VCaP (cell line): ENCODE measurements at regions not wholly inside any gene's neighbourhood (a gene's known extent, or its start where the extent isn't known, plus 50 kb on each side); places are given as distances from the start of the nearest gene placed in this dataset.
A peak's percentile ranks its signal among the peaks of the same experiment; 100 is the strongest.
"Not testable (repeated sequence)": the region's sequence is repeated elsewhere in the genome, so short reads cannot be mapped to it uniquely, and the experiment has no call there.

Source experiments
- H3K27ac ChIP-seq: fragments of 450-650 bp; 2 replicates; pipeline ENCODE4 v1.5.1; 2017
- CTCF ChIP-seq: fragments of 450-650 bp; conservative IDR thresholded peaks from 2 replicates; pipeline ENCODE4 v1.5.1; 2017; ENCODE audit warnings: mild to moderate bottlenecking, moderate library complexity

GRCh38 chr9:747567-747966 lies 93.9 kb upstream of the DMRT1 start:
- TF ChIP-seq CTCF = no peak
- peak overlapping the region; percentile 9; the same call in 1 of the 2 replicates for H3K27ac ChIP-seq

- H3K27ac ChIP-seq = no peak overlapping the region
These were observed 92.5 kb upstream of the DMRT1 start for GRCh38 chr9:748861-749497.

GRCh38 chr9:749716-750115 lies 91.8 kb upstream of the DMRT1 start:
- no peak for TF ChIP-seq CTCF
- H3K27ac ChIP-seq = no peak overlapping the region

More at GRCh38 chr9:748861-749497, 92.5 kb upstream of the DMRT1 start:
- no peak for TF ChIP-seq CTCF

GRCh38 chr9:750249-750967 lies 91.1 kb upstream of the DMRT1 start:
- no peak overlapping the region for H3K27ac ChIP-seq
- TF ChIP-seq CTCF = no peak

- H3K27ac ChIP-seq = no peak overlapping the region
- no peak for TF ChIP-seq CTCF
These were observed 90.1 kb upstream of the DMRT1 start for GRCh38 chr9:751137-752051.

- H3K27ac ChIP-seq = no peak overlapping the region
- no peak for TF ChIP-seq CTCF
These were observed 89.3 kb upstream of the DMRT1 start for GRCh38 chr9:752201-752600.

- H3K27ac ChIP-seq = no peak overlapping the region
- no peak for TF ChIP-seq CTCF
These were observed 88.8 kb upstream of the DMRT1 start for GRCh38 chr9:752681-753200.

GRCh38 chr9:753734-754133 lies 87.8 kb upstream of the DMRT1 start:
- not testable (repeated sequence) for H3K27ac ChIP-seq
